ENCODE measurements at regions not wholly inside any gene's neighbourhood (a gene's known extent, or its start where the extent isn't known, plus 50 kb on each side); places are given as distances from the start of the nearest gene placed in this dataset.

- no peaks in the 10 kb centered on the region for H3K9me3 Mint-ChIP-seq (ENCODE audit: low read depth)
- H3K27ac Mint-ChIP-seq (ENCODE audit: unreplicated experiment), result no peak overlapping the region
- H3K4me3 Mint-ChIP-seq (ENCODE audit: unreplicated experiment), result no peak overlapping the region
- no peak for TF ChIP-seq CTCF (IDR thresholded peaks at IDR 0.05)
- no peaks in the 10 kb centered on the region for H3K36me3 Mint-ChIP-seq (ENCODE audit: low read depth)
- no peak for DNase-seq (ENCODE audit: low spot score)
- no peaks in the 10 kb centered on the region for H3K27me3 Mint-ChIP-seq (ENCODE audit: low read depth)
- H3K4me1 Mint-ChIP-seq (ENCODE audit: low read depth), result no peaks in the 10 kb centered on the region
These were observed 379.6 kb downstream of the OTUD1 start for GRCh38 chr10:23818484-23818883.

GRCh38 chr10:23820792-23821191 is 381.9 kb downstream of the OTUD1 start:
- DNase-seq (ENCODE audit: low spot score), result no peak
- no peak overlapping the region for H3K4me3 Mint-ChIP-seq (ENCODE audit: unreplicated experiment)
- peaks cover 2% of the 10 kb centered on the region for H3K9me3 Mint-ChIP-seq (ENCODE audit: low read depth)
- TF ChIP-seq CTCF (IDR thresholded peaks at IDR 0.05), result no peak
- no peaks in the 10 kb centered on the region for H3K36me3 Mint-ChIP-seq (ENCODE audit: low read depth)
- no peaks in the 10 kb centered on the region for H3K27me3 Mint-ChIP-seq (ENCODE audit: low read depth)
- no peak overlapping the region for H3K27ac Mint-ChIP-seq (ENCODE audit: unreplicated experiment)
- no peaks in the 10 kb centered on the region for H3K4me1 Mint-ChIP-seq (ENCODE audit: low read depth)

- H3K27ac Mint-ChIP-seq (ENCODE audit: unreplicated experiment), result no peak overlapping the region
- H3K9me3 Mint-ChIP-seq (ENCODE audit: low read depth), result peaks cover 5% of the 10 kb centered on the region
- TF ChIP-seq CTCF (IDR thresholded peaks at IDR 0.05), result no peak
- no peaks in the 10 kb centered on the region for H3K36me3 Mint-ChIP-seq (ENCODE audit: low read depth)
- H3K27me3 Mint-ChIP-seq (ENCODE audit: low read depth), result no peaks in the 10 kb centered on the region
- H3K4me1 Mint-ChIP-seq (ENCODE audit: low read depth), result no peaks in the 10 kb centered on the region
- H3K4me3 Mint-ChIP-seq (ENCODE audit: unreplicated experiment), result no peak overlapping the region
- DNase-seq (ENCODE audit: low spot score), result no peak
These were observed 384.1 kb upstream of the KIAA1217 start for GRCh38 chr10:23824822-23825221.

GRCh38 chr10:23826421-23826820 is 382.5 kb upstream of the KIAA1217 start:
- no peaks in the 10 kb centered on the region for H3K36me3 Mint-ChIP-seq (ENCODE audit: low read depth)
- H3K9me3 Mint-ChIP-seq (ENCODE audit: low read depth), result peaks cover 5% of the 10 kb centered on the region
- H3K4me1 Mint-ChIP-seq (ENCODE audit: low read depth), result no peaks in the 10 kb centered on the region
- H3K27ac Mint-ChIP-seq (ENCODE audit: unreplicated experiment), result no peak overlapping the region
- TF ChIP-seq CTCF (IDR thresholded peaks at IDR 0.05), result no peak
- no peak overlapping the region for H3K4me3 Mint-ChIP-seq (ENCODE audit: unreplicated experiment)
- no peak for DNase-seq (ENCODE audit: low spot score)
- no peaks in the 10 kb centered on the region for H3K27me3 Mint-ChIP-seq (ENCODE audit: low read depth)

- DNase-seq (ENCODE audit: low spot score), result no peak
- Mint-ChIP-seq H3K4me3 (ENCODE audit: unreplicated experiment) (no peak overlapping the region), H3K9me3 (ENCODE audit: low read depth) (peaks cover 3% of the 10 kb centered on the region), H3K27ac (ENCODE audit: unreplicated experiment) (no peak overlapping the region), H3K27me3 (ENCODE audit: low read depth) (no peaks in the 10 kb centered on the region), H3K36me3 (ENCODE audit: low read depth) (no peaks in the 10 kb centered on the region), H3K4me1 (ENCODE audit: low read depth) (no peaks in the 10 kb centered on the region)
- TF ChIP-seq CTCF (IDR thresholded peaks at IDR 0.05), result no peak
These were observed 379.4 kb upstream of the KIAA1217 start for GRCh38 chr10:23829556-23829955.
